ENCODE measurements at regions not wholly inside any gene's neighbourhood (a gene's known extent, or its start where the extent isn't known, plus 50 kb on each side); places are given as distances from the start of the nearest gene placed in this dataset.

- DNase-seq = no peak
These were observed 51.3 kb upstream of the PTPN3 start for GRCh38 chr9:109549386-109549785.

- DNase-seq = no peak
These were observed 53.5 kb upstream of the PTPN3 start for GRCh38 chr9:109551651-109552050.

GRCh38 chr9:109555215-109555614 lies 57.1 kb upstream of the PTPN3 start:
- DNase-seq = no peak

- DNase-seq = no peak
These were observed 58.0 kb upstream of the PTPN3 start for GRCh38 chr9:109556061-109556460.

GRCh38 chr9:109556786-109557185 lies 58.7 kb upstream of the PTPN3 start:
- no peak for DNase-seq

- DNase-seq = no peak
These were observed 59.4 kb upstream of the PTPN3 start for GRCh38 chr9:109557481-109557880.

- no peak for DNase-seq
These were observed 60.6 kb upstream of the PTPN3 start for GRCh38 chr9:109558718-109559151.

GRCh38 chr9:109560470-109561132 lies 62.5 kb upstream of the PTPN3 start:
- no peak for DNase-seq

GRCh38 chr9:109561137-109561536 lies 63.0 kb upstream of the PTPN3 start:
- DNase-seq = no peak

GRCh38 chr9:109568089-109568488 lies 70.0 kb upstream of the PTPN3 start:
- DNase-seq = no peak

GRCh38 chr9:109568568-109569210 lies 70.6 kb upstream of the PTPN3 start:
- no peak for DNase-seq

GRCh38 chr9:109574061-109574882 lies 76.2 kb upstream of the PTPN3 start:
- DNase-seq = peak; percentile 34

- DNase-seq = no peak
These were observed 78.7 kb upstream of the PTPN3 start for GRCh38 chr9:109576762-109577161.

- no peak for DNase-seq
These were observed 81.3 kb upstream of the PTPN3 start for GRCh38 chr9:109579191-109579948.

- DNase-seq = no peak
These were observed 84.3 kb upstream of the PTPN3 start for GRCh38 chr9:109582386-109582785.

GRCh38 chr9:109584205-109584604 lies 86.1 kb upstream of the PTPN3 start:
- no peak for DNase-seq

GRCh38 chr9:109585796-109586195 lies 87.7 kb upstream of the PTPN3 start:
- no peak for DNase-seq

GRCh38 chr9:109586993-109587392 lies 88.9 kb upstream of the PTPN3 start:
- DNase-seq = no peak

GRCh38 chr9:109588415-109588814 lies 90.3 kb upstream of the PTPN3 start:
- no peak for DNase-seq

GRCh38 chr9:109590966-109591365 lies 92.9 kb upstream of the PTPN3 start:
- no peak for DNase-seq

- no peak for DNase-seq
These were observed 93.6 kb upstream of the PTPN3 start for GRCh38 chr9:109591691-109592090.

GRCh38 chr9:109593612-109594011 lies 95.5 kb upstream of the PTPN3 start:
- no peak for DNase-seq

GRCh38 chr9:109597496-109597895 lies 99.4 kb upstream of the PTPN3 start:
- DNase-seq = peak; percentile 4
